H1 (cell line): ENCODE measurements at regions not wholly inside any gene's neighbourhood (a gene's known extent, or its start where the extent isn't known, plus 50 kb on each side); places are given as distances from the start of the nearest gene placed in this dataset.

Source experiments
- CTCF ChIA-PET: fragments of 300-600 bp; sonication (Branson Sonifier 250); formaldehyde crosslinking; loops from one replicate; lab custom pipeline; 2021; ENCODE audit not compliant: partially characterized antibody; lab: Charles Lee
- POLR2A ChIA-PET: fragments of 300-600 bp; sonication (Branson Sonifier 250); formaldehyde crosslinking; loops from one replicate; lab custom pipeline; 2021; ENCODE audit warnings: inconsistent platforms; ENCODE audit not compliant: partially characterized antibody; lab: Charles Lee
- DNase-seq, 2 experiments: peaks; one replicate each; pipeline versions ENCODE4 v3.0.0 to v3.0.0-alpha.2; 2010 to 2022; ENCODE audit warnings: low spot score in 2 of 2, low read depth in 1 of 2, mixed read lengths in 1 of 2
- FAIRE-seq: peaks from 2 replicates; lab custom pipeline; 2011; peaks lifted over from hg19 to GRCh38; lab: Jason Lieb, UNC
- H2AFZ ChIP-seq: 2 replicates; pipeline ENCODE4 v1.8.1; 2012; ENCODE audit warnings: low read length, inconsistent platforms
- H2AK5ac ChIP-seq: 2 replicates; pipeline ENCODE4 v1.6.1; 2013; ENCODE audit warnings: low read depth, low read length
- H2BK120ac ChIP-seq: replicated peaks from 2 replicates; pipeline ENCODE3; 2013; ENCODE audit warnings: low read depth, low read length, inconsistent platforms
- H2BK12ac ChIP-seq: 2 replicates; pipeline ENCODE4 v1.6.1; 2013; ENCODE audit warnings: low read depth, low read length
- H2BK15ac ChIP-seq: 2 replicates; pipeline ENCODE4 v1.6.1; 2013; ENCODE audit warnings: low read length
- H2BK20ac ChIP-seq: 2 replicates; pipeline ENCODE4 v1.6.1; 2013; ENCODE audit warnings: low read length
- H2BK5ac ChIP-seq: 2 replicates; pipeline ENCODE4 v1.6.1; 2013; ENCODE audit warnings: low read depth, low read length
- H3K14ac ChIP-seq: 2 replicates; pipeline ENCODE4 v1.6.1; 2013; ENCODE audit warnings: inconsistent platforms; ENCODE audit not compliant: insufficient read length
- H3K18ac ChIP-seq: 2 replicates; pipeline ENCODE4 v1.6.1; 2013; ENCODE audit warnings: low read length; ENCODE audit errors: extremely low read depth
- H3K23ac ChIP-seq: 2 replicates; pipeline ENCODE4 v1.6.1; 2013; ENCODE audit warnings: inconsistent platforms; ENCODE audit not compliant: insufficient read length
- H3K23me2 ChIP-seq: 2 replicates; pipeline ENCODE4 v1.6.1; 2013; ENCODE audit warnings: low read depth, low read length
- H3K27ac ChIP-seq: 2 replicates; pipeline ENCODE4 v1.6.1; 2011; ENCODE audit warnings: low read depth, low read length, inconsistent platforms
- H3K27me3 ChIP-seq, 4 experiments: replicated peaks in 1 of 4; 1 replicate in 1 of 4; 2 replicates in 3 of 4; pipeline versions ENCODE4 v1.6.1 to v1.8.1; 2011 to 2013; ENCODE audit warnings: low read length in 3 of 4, mild to moderate bottlenecking in 3 of 4, inconsistent platforms in 2 of 4, mixed read lengths in 2 of 4, moderate library complexity in 1 of 4; ENCODE audit not compliant: control insufficient read depth in 3 of 4, insufficient read depth in 3 of 4; ENCODE audit errors: extremely low read depth in 1 of 4
- H3K36me3 ChIP-seq, 4 experiments: 2 replicates each; pipeline versions ENCODE4 v1.6.1 to v1.8.1; 2011 to 2013; ENCODE audit warnings: mild to moderate bottlenecking in 4 of 4, low read length in 3 of 4, moderate library complexity in 2 of 4, control low read depth in 1 of 4, inconsistent platforms in 1 of 4; ENCODE audit not compliant: insufficient read depth in 4 of 4, control insufficient read depth in 2 of 4
- H3K4ac ChIP-seq: replicated peaks from 2 replicates; pipeline ENCODE3; 2013; ENCODE audit warnings: low read length, low read depth, mixed read lengths, inconsistent platforms; ENCODE audit not compliant: insufficient read length
- H3K4me1 ChIP-seq, 4 experiments: replicated peaks in 1 of 4; 1 replicate in 1 of 4; 2 replicates in 3 of 4; pipeline versions ENCODE4 v1.6.1 to v1.8.1; 2011 to 2013; ENCODE audit warnings: low read length in 3 of 4, inconsistent platforms in 2 of 4, mixed read lengths in 1 of 4; ENCODE audit not compliant: insufficient read depth in 4 of 4, control insufficient read depth in 3 of 4
- H3K4me2 ChIP-seq, 2 experiments: 2 replicates each; pipeline versions ENCODE4 v1.6.1 to v1.8.1; 2011 to 2013; ENCODE audit warnings: low read depth in 2 of 2, low read length in 2 of 2, control low read depth in 1 of 2, inconsistent platforms in 1 of 2, mild to moderate bottlenecking in 1 of 2; ENCODE audit not compliant: insufficient read depth in 1 of 2
- H3K4me3 ChIP-seq, 4 experiments: fragments of 200-600, 300-600 bp in 1 of 4; sonication (generic), shearing (Covaris generic), sonication (Bioruptor Twin) in 1 of 4; 2 replicates each; pipeline versions ENCODE4 v1.5.1 to v1.8.1; 2011 to 2016; ENCODE audit warnings: low read length in 4 of 4, low read depth in 3 of 4, control low read depth in 2 of 4, inconsistent platforms in 2 of 4, mild to moderate bottlenecking in 2 of 4, mixed read lengths in 1 of 4, moderate library complexity in 1 of 4; ENCODE audit not compliant: insufficient read depth in 2 of 4; ENCODE audit errors: extremely low read depth in 1 of 4
- H3K56ac ChIP-seq: replicated peaks from 2 replicates; pipeline ENCODE3; 2013; ENCODE audit warnings: low read depth, mild to moderate bottlenecking, mixed read lengths, low read length, inconsistent platforms; ENCODE audit not compliant: insufficient read length
- H3K79me1 ChIP-seq: 2 replicates; pipeline ENCODE4 v1.6.1; 2013; ENCODE audit warnings: low read depth, low read length, control low read depth
- H3K79me2 ChIP-seq, 2 experiments: 2 replicates each; pipeline versions ENCODE4 v1.6.1 to v1.8.1; 2012 to 2013; ENCODE audit warnings: low read length in 2 of 2, mild to moderate bottlenecking in 2 of 2, inconsistent platforms in 1 of 2; ENCODE audit not compliant: insufficient read depth in 2 of 2, control insufficient read depth in 1 of 2
- H3K9ac ChIP-seq, 4 experiments: replicated peaks in 1 of 4; 1 replicate in 1 of 4; 2 replicates in 3 of 4; pipeline versions ENCODE4 v1.6.1 to v1.8.1; 2011 to 2013; ENCODE audit warnings: low read depth in 3 of 4, low read length in 3 of 4, control low read depth in 2 of 4, mild to moderate bottlenecking in 2 of 4, moderate library complexity in 2 of 4, inconsistent platforms in 1 of 4; ENCODE audit errors: extremely low read depth in 1 of 4
- H3K9me3 ChIP-seq, 2 experiments: 2 replicates each; pipeline versions ENCODE4 v1.6.1 to v1.8.1; 2012 to 2013; ENCODE audit warnings: mild to moderate bottlenecking in 2 of 2, moderate library complexity in 2 of 2, control low read depth in 1 of 2, inconsistent platforms in 1 of 2, low read depth in 1 of 2, low read length in 1 of 2, mixed read lengths in 1 of 2; ENCODE audit not compliant: insufficient read depth in 2 of 2
- H4K20me1 ChIP-seq, 2 experiments: replicated peaks in 1 of 2; 2 replicates each; pipeline versions ENCODE3 to v1.8.1; 2011 to 2013; ENCODE audit warnings: inconsistent platforms in 2 of 2, low read length in 2 of 2, mild to moderate bottlenecking in 1 of 2; ENCODE audit not compliant: insufficient read depth in 2 of 2, control insufficient read depth in 1 of 2
- H4K5ac ChIP-seq: 2 replicates; pipeline ENCODE4 v1.6.1; 2013; ENCODE audit warnings: low read length, low read depth, mixed read lengths, inconsistent platforms; ENCODE audit not compliant: insufficient read length
- H4K8ac ChIP-seq: 2 replicates; pipeline ENCODE4 v1.8.0; 2013; ENCODE audit warnings: mild to moderate bottlenecking, moderate library complexity, low read length, inconsistent platforms; ENCODE audit not compliant: insufficient read depth; ENCODE audit errors: extremely low read depth
- H4K91ac ChIP-seq: replicated peaks from 2 replicates; pipeline ENCODE3; 2013; ENCODE audit warnings: low read length, mixed read lengths, inconsistent platforms; ENCODE audit not compliant: insufficient read length
- ASH2L ChIP-seq: fragments of 200-600, 300-600 bp; sonication (generic); IDR thresholded peaks from one replicate; pipeline ENCODE4 v1.7.1; 2017; ENCODE audit warnings: low read length
- CTCF ChIP-seq, 3 experiments: IDR thresholded peaks; 1 replicate in 2 of 3; 2 replicates in 1 of 3; pipeline versions ENCODE4 v1.5.1 to v1.6.1; 2011; ENCODE audit warnings: low read length in 3 of 3, mild to moderate bottlenecking in 3 of 3, inconsistent platforms in 2 of 3, low read depth in 1 of 3, moderate library complexity in 1 of 3; ENCODE audit not compliant: insufficient read depth in 1 of 3; ENCODE audit errors: control extremely low read depth in 1 of 3
- GABPA ChIP-seq: IDR thresholded peaks from 2 replicates; pipeline ENCODE4 v1.6.1; 2011; ENCODE audit warnings: mild to moderate bottlenecking, low read length, moderate library complexity, borderline replicate concordance; ENCODE audit not compliant: insufficient read depth
- NANOG ChIP-seq: IDR thresholded peaks from 2 replicates; pipeline ENCODE4 v1.6.1; 2011; ENCODE audit warnings: low read length, low read depth, mild to moderate bottlenecking, inconsistent platforms; ENCODE audit not compliant: insufficient read depth, poor library complexity, severe bottlenecking
- PHF8 ChIP-seq: fragments of 200-600 bp; sonication (generic); conservative IDR thresholded peaks from 2 replicates; pipeline ENCODE4 v1.7.1; 2012; ENCODE audit warnings: low read depth, mild to moderate bottlenecking, inconsistent platforms, low read length, moderate library complexity
- POLR2A ChIP-seq, 2 experiments: IDR thresholded peaks; 1 replicate in 1 of 2; 2 replicates in 1 of 2; pipeline ENCODE4 v1.6.1; 2011; ENCODE audit warnings: low read depth in 2 of 2, low read length in 2 of 2, mild to moderate bottlenecking in 2 of 2; ENCODE audit errors: control extremely low read depth in 1 of 2
- RFX5 ChIP-seq: IDR thresholded peaks from 2 replicates; pipeline ENCODE4 v1.6.1; 2011; ENCODE audit warnings: low read depth, low read length, improper control_type of control experiment, borderline replicate concordance
- RXRA ChIP-seq: IDR thresholded peaks from 2 replicates; pipeline ENCODE4 v1.6.1; 2011; ENCODE audit warnings: low read depth, mild to moderate bottlenecking, low read length, moderate library complexity; ENCODE audit not compliant: insufficient read depth
- SIX5 ChIP-seq: IDR thresholded peaks from 2 replicates; pipeline ENCODE4 v1.6.1; 2011; ENCODE audit warnings: mild to moderate bottlenecking, low read depth, low read length
- SP2 ChIP-seq: IDR thresholded peaks from 2 replicates; pipeline ENCODE4 v1.6.1; 2012; ENCODE audit warnings: mild to moderate bottlenecking, low read length, inconsistent platforms
- TAF1 ChIP-seq: IDR thresholded peaks from 2 replicates; pipeline ENCODE4 v1.6.1; 2011; ENCODE audit warnings: mild to moderate bottlenecking, low read depth, low read length
- WGBS, 2 experiments: shearing (Covaris generic) in 1 of 2; methylation state at CpG; one replicate each; pipeline versions ENCODE4 v1.1.6 to v1.1.7; 2013 to 2015; ENCODE audit warnings: low lambda C conversion rate in 2 of 2, mixed read lengths in 2 of 2, inconsistent platforms in 1 of 2, low coverage in 1 of 2, missing lambda C conversion rate in 1 of 2; ENCODE audit not compliant: insufficient replicate concordance in 2 of 2, insufficient coverage in 1 of 2, insufficient read length in 1 of 2; ENCODE audit errors: extremely low coverage in 1 of 2, missing lambda C conversion rate in 1 of 2; 5-methylcytosine and 5-hydroxymethylcytosine counted together

- H2BK20ac ChIP-seq: no peak overlapping the region
- H4K5ac ChIP-seq: no peak overlapping the region
- no peak overlapping the region for H3K27ac ChIP-seq
- H3K9me3 ChIP-seq: no peaks in the 10 kb centered on the region
- H3K36me3 ChIP-seq: no peaks in the 10 kb centered on the region
- no peak overlapping the region for H2AFZ ChIP-seq
- H3K79me1 ChIP-seq: no peaks in the 10 kb centered on the region
- FAIRE-seq: no peak
- no peak overlapping the region for H3K4me3 ChIP-seq
- ChIA-PET POLR2A (no interaction called here), CTCF (interaction anchor here (1.0 kb wide), 1 partner anchor 42 kb away, joined by 3 read pairs; no protein-coding TSS in a partner anchor)
- H3K79me2 ChIP-seq: no peaks in the 10 kb centered on the region
- no peak overlapping the region for H3K4ac ChIP-seq
- H2BK12ac ChIP-seq: no peak overlapping the region
- no peak overlapping the region for H4K8ac ChIP-seq
- no peak overlapping the region for H2BK15ac ChIP-seq
- no peaks in the 10 kb centered on the region for H3K27me3 ChIP-seq
- whole genome bisulfite sequencing, 2 experiments: 76% methylated on average over 5 of the region's 5 CpGs; no CpG with 5 or more reads in 1 of the 2 experiments
- no peak overlapping the region for H2AK5ac ChIP-seq
- TF ChIP-seq SIX5: no peak
- TF ChIP-seq SP2: no peak
- TF ChIP-seq RXRA: no peak
- TF ChIP-seq TAF1: no peak
- TF ChIP-seq CTCF (IDR thresholded peaks at IDR 0.05; ENCODE audit: control extremely low read depth in 1 of 3, insufficient read depth in 1 of 3, low read depth in 1 of 3, low read length in 3 of 3): no peak
- no peak for TF ChIP-seq ASH2L
- TF ChIP-seq GABPA: no peak
- TF ChIP-seq NANOG: no peak
- no peak for TF ChIP-seq PHF8
- TF ChIP-seq RFX5: no peak
- no peak for TF ChIP-seq POLR2A (IDR thresholded peaks at IDR 0.05; ENCODE audit: control extremely low read depth in 1 of 2, low read depth in 2 of 2, low read length in 2 of 2)
- TF ChIP-seq, all 59 proteins: peak for 0
- Histone ChIP-seq H3K4me2 (no peak overlapping the region), H4K91ac (no peak overlapping the region), H4K20me1 (no peaks in the 10 kb centered on the region), H2BK5ac (no peak overlapping the region), H3K18ac (no peak overlapping the region), H2BK120ac (no peak overlapping the region), H3K9ac (no peak overlapping the region), H3K56ac (no peak overlapping the region), H3K4me1 (peaks cover 0 to 3% (median 0%) of the 10 kb centered on the region in 4 experiments; a peak in 1 of 7 replicates), H3K14ac (no peak overlapping the region), H3K23ac (no peak overlapping the region), H3K23me2 (no peaks in the 10 kb centered on the region)
- DNase-seq: no peak
Observed at GRCh38 chr2:220764171-220764570, 807.9 kb downstream of the EPHA4 start.
